NB4 (cell line): ENCODE measurements at regions not wholly inside any gene's neighbourhood (a gene's known extent, or its start where the extent isn't known, plus 50 kb on each side); places are given as distances from the start of the nearest gene placed in this dataset.
"Not testable (repeated sequence)": the region's sequence is repeated elsewhere in the genome, so short reads cannot be mapped to it uniquely, and the experiment has no call there.

Source experiments
- CTCF ChIP-seq: IDR thresholded peaks from one replicate; pipeline ENCODE4 v1.5.1; 2012; ENCODE audit warnings: low read depth, low read length
- MAX ChIP-seq: IDR thresholded peaks from 2 replicates; pipeline ENCODE4 v1.6.1; 2011; ENCODE audit warnings: low read depth, low read length
- MYC ChIP-seq: IDR thresholded peaks from 2 replicates; pipeline ENCODE4 v1.6.1; 2011; ENCODE audit warnings: low read depth, low read length
- POLR2A ChIP-seq: IDR thresholded peaks from 2 replicates; pipeline ENCODE4 v1.6.1; 2011; ENCODE audit warnings: mild to moderate bottlenecking; ENCODE audit not compliant: insufficient read length; ENCODE audit errors: extremely low read depth

- not testable (repeated sequence) for TF ChIP-seq CTCF, POLR2A, MYC, MAX
Observed at GRCh38 chr14:101311186-101311585, 250.1 kb upstream of the DIO3 start.
